ENCODE measurements at regions not wholly inside any gene's neighbourhood (a gene's known extent, or its start where the extent isn't known, plus 50 kb on each side); places are given as distances from the start of the nearest gene placed in this dataset.

DNA sequence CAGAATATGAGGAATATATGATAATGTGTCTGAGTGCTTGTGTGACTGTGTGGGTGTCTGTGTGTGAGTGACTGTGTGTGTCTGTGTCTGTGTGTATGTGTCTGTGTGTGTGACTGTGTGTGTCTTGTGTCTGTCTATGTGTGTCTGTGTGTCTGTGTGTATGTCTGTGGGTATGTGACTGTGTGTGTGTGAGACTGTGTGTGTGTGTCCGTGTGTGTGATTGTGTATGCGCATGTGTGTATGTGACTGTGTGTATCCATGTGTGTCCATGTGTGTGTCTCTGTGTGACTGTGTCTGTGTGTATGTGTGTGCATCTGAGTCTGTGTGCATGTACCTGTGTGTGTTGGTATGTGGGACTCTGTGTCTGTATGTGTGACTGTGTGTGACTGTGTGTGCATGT lies 1361.2 kb upstream of the TMEM132C start:
- H3K4me1 ChIP-seq (ENCODE audit: control insufficient read depth in 2 of 3, insufficient read depth in 2 of 3, low read depth in 1 of 3, low read length in 3 of 3): no peaks in the 10 kb centered on the region
- H3K27ac ChIP-seq (ENCODE audit: low read depth in 2 of 2, low read length in 2 of 2): no peak overlapping the region
- FAIRE-seq (no peak), DNase-seq (no peak)
- H3K4me3 ChIP-seq (ENCODE audit: low read length in 3 of 3): no peak overlapping the region
- H3K9me3 ChIP-seq (ENCODE audit: control insufficient read depth in 2 of 3, insufficient read depth in 1 of 3, low read length in 3 of 3): peaks cover 0 to 2% (median 0%) of the 10 kb centered on the region in 3 donors
- no peaks in the 10 kb centered on the region for H3K36me3 ChIP-seq (ENCODE audit: control insufficient read depth in 2 of 3, insufficient read depth in 3 of 3, low read length in 3 of 3)
- H3K27me3 ChIP-seq (ENCODE audit: control insufficient read depth, insufficient read depth, low read length): no peaks in the 10 kb centered on the region
- intact Hi-C loops (cut with DNase I): no loop called here
- no peak for TF ChIP-seq CTCF (IDR thresholded peaks at IDR 0.05; ENCODE audit: borderline replicate concordance, extremely low read depth, insufficient read depth)
- no peak overlapping the region for H3K9ac ChIP-seq (ENCODE audit: low read length in 3 of 3)

DNA sequence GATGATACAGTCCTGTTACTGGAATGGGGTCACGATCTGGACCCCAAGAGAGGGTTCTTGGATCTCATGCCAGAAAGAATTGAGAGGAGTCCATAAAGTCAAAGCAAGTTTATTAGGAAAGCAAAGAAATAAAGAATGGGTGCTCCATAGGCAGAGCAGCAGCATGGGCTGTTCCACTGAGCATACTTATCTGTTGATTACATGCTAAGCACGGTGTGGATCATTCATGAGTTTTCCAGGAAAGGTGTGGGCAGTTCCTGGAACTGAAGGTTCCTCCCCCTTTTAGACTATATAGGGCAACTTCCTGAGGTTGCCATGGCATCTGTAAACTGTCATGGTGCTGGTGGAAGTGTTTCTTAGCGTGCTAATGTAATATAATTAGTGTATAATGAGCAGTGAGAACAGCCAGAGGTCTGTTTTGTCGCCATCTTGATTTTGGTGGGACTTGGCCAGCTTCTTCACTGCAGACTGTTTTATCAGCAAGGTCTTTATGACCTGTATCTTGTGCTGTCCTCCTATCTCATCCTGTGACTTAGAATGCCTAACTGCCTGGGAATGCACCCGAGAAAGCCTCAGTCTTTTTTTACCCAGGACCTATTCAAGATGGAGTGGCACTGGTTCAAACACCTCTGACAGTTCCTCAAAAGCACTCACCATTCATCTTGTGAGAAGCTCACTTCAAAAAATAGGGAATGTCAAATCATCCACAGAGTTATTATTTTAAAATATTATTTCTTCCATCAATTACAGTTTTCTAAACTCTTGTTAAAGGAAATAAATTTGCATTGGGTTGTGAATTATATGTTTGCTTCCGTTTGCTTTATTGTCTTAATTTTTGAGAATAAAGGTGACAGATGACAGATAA lies 1358.8 kb upstream of the TMEM132C start:
- H3K27me3 ChIP-seq (ENCODE audit: control insufficient read depth, insufficient read depth, low read length): no peaks in the 10 kb centered on the region
- no peak for DNase-seq
- H3K9ac ChIP-seq (ENCODE audit: low read length in 3 of 3): no peak overlapping the region
- no peak for TF ChIP-seq CTCF (IDR thresholded peaks at IDR 0.05; ENCODE audit: borderline replicate concordance, extremely low read depth, insufficient read depth)
- no peak overlapping the region for H3K27ac ChIP-seq (ENCODE audit: low read depth in 2 of 2, low read length in 2 of 2)
- H3K9me3 ChIP-seq (ENCODE audit: control insufficient read depth in 2 of 3, insufficient read depth in 1 of 3, low read length in 3 of 3): peaks cover 0 to 2% (median 0%) of the 10 kb centered on the region in 3 donors
- no peaks in the 10 kb centered on the region for H3K36me3 ChIP-seq (ENCODE audit: control insufficient read depth in 2 of 3, insufficient read depth in 3 of 3, low read length in 3 of 3)
- no peak overlapping the region for H3K4me3 ChIP-seq (ENCODE audit: low read length in 3 of 3)
- FAIRE-seq: no peak
- intact Hi-C loops (cut with DNase I): no loop called here
- H3K4me1 ChIP-seq (ENCODE audit: control insufficient read depth in 2 of 3, insufficient read depth in 2 of 3, low read depth in 1 of 3, low read length in 3 of 3): no peaks in the 10 kb centered on the region

DNA sequence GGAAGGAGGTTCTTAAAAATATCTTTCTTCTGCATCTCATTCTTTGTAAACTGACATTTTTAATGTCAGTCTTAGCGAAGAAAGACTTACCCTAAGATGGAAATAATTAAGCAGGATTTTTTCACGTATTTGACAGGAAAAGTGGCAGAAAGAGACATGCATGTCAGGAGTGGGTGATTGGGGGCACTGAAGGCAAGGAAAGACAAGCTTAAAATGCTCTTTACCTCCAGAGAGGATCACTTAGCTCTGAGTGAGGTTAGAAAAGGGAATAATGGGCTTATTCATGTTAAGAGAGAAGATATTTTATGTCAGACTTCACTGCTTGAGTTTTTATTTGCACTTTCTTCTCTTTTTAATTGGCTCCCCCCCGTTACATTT lies 1358.2 kb upstream of the TMEM132C start:
- H3K9ac ChIP-seq (ENCODE audit: low read length in 3 of 3): no peak overlapping the region
- no peaks in the 10 kb centered on the region for H3K4me1 ChIP-seq (ENCODE audit: control insufficient read depth in 2 of 3, insufficient read depth in 2 of 3, low read depth in 1 of 3, low read length in 3 of 3)
- H3K27ac ChIP-seq (ENCODE audit: low read depth in 2 of 2, low read length in 2 of 2): no peak overlapping the region
- DNase-seq (no peak), FAIRE-seq (no peak)
- no peak for TF ChIP-seq CTCF (IDR thresholded peaks at IDR 0.05; ENCODE audit: borderline replicate concordance, extremely low read depth, insufficient read depth)
- H3K4me3 ChIP-seq (ENCODE audit: low read length in 3 of 3): no peak overlapping the region
- intact Hi-C loops (cut with DNase I): no loop called here
- no peaks in the 10 kb centered on the region for H3K27me3 ChIP-seq (ENCODE audit: control insufficient read depth, insufficient read depth, low read length)
- H3K36me3 ChIP-seq (ENCODE audit: control insufficient read depth in 2 of 3, insufficient read depth in 3 of 3, low read length in 3 of 3): no peaks in the 10 kb centered on the region
- peaks cover 0 to 2% (median 0%) of the 10 kb centered on the region in 3 donors for H3K9me3 ChIP-seq (ENCODE audit: control insufficient read depth in 2 of 3, insufficient read depth in 1 of 3, low read length in 3 of 3)
